ENCODE measurements at regions not wholly inside any gene's neighbourhood (a gene's known extent, or its start where the extent isn't known, plus 50 kb on each side); places are given as distances from the start of the nearest gene placed in this dataset.

DNA sequence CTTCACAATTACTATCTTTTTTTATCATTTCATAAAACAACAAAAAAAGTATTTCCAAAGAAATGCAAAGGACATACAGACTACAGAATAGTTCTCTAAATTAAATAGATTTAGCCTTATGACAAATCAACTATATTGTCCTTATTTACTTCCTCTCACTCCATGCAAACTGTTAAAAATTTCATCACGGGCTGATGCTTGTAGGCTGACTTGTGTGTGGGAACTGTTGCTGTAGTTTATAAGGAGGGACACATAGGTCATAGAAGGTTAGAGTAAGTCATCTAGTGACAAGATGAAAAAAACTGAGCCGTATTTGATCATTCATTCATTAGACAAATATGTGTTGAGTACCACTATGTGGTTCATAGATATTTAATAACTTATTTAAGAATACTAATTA, 232.5 kb upstream of the TBL1XR1 start:
- DNase-seq (ENCODE audit: low read depth in 2 of 2), result no peak

DNA sequence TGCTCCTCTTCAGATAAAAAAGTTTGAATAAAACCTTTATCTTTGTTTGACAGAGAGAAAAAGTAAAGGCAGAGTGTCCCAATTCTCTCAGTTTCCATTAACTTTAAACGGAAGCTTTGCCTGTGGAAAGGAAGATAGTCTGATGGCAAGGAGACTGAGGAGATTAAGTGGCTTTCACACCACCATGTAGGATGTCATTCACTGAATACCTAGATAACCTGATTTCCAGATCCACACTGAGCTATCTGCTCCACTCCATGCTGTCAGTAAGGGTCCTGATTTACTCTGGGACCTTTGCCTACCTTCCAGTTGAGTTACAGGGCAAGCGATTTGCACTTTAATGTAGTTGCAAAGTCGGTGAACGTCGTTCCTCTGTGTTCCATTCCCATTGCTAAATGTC, 233.4 kb upstream of the TBL1XR1 start:
- DNase-seq (ENCODE audit: low read depth in 2 of 2), result no peak

DNA sequence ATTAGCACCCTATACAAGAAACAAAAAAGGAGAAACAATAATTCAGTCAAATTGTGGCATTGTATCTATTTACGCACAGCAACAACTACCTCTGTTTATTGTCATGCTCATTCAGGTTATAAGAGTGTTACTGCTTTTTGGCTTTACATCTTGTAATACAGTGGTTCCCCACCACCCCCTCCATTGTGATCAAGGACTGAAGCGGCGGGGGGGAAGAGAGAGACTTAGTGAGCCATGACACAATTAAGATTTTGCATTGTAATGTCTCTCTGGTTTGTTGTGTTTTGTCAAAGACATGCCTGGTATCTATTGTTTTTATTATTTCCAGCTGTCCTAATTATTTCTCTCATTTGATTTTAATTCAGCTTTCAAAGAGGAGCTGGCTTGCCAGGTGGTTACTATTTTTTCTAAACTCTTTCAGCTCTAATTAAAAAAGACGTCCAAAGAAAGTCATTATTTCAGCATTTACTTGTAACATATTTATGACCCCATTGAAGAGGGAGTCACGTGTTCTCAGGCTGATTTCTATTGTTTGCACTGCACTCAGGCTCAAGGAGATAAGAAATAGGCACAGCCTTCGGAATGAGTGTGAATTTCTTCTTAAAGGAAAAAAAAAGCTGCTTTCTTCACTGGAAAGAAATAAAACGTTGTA, 234.4 kb upstream of the TBL1XR1 start:
- DNase-seq (ENCODE audit: low read depth in 2 of 2), result no peak

DNA sequence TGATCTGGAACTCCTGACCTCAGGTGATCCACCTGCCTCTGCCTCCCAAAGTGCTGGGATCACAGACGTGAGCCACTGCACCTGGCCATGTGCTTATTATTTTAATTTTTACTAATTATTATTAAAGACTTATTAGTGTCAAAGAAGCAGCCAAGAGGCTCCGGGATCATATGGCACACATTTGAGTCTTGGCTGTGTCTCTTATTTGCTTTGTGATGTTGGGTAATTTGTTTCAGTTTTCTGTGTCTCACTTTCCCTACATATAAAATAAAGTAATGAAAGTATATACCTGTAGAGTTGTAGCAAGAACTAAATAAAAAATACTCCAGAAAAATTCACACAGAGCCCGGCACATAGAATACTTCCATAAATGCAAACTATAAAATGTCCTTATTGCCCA, 238.0 kb upstream of the TBL1XR1 start:
- DNase-seq (ENCODE audit: low read depth in 2 of 2), result no peak

DNA sequence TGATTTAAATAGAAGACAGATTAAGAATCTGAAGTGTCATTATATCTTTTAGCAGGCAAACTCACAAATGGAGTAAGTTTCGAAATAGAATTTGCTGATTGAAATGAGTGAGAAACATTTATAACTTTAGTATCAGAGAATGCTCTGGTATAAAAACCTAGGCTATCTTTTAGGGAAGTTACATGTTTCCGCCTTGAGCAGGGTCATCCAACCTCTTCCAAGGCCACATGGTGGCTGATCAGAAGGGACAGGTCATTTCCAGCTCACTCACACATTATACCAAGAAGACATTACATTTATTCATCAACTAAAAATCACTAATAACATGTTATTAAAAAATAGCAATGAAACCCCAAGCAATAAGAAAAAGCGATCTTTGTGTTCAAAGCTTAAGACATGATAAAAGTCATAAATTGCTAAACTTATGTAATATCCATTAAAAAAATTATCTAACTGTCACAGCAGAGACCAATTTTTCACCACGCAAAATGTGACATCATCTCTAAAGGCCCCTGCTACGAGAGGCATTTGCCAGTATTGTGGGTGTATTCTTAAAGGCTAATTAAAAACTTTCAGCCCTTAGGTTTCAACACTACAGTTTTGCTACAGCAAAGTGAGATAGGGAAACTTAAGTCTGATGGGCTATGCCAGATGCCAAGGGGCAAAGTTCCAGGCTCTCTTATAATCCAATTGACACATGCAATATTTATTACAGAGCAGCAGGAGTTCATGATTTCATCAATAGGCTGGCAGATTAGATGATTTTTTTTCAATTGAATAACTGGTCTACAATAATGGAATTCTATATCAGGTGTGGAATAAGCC, 240.4 kb upstream of the TBL1XR1 start:
- no peak for DNase-seq (ENCODE audit: low read depth in 2 of 2)

DNA sequence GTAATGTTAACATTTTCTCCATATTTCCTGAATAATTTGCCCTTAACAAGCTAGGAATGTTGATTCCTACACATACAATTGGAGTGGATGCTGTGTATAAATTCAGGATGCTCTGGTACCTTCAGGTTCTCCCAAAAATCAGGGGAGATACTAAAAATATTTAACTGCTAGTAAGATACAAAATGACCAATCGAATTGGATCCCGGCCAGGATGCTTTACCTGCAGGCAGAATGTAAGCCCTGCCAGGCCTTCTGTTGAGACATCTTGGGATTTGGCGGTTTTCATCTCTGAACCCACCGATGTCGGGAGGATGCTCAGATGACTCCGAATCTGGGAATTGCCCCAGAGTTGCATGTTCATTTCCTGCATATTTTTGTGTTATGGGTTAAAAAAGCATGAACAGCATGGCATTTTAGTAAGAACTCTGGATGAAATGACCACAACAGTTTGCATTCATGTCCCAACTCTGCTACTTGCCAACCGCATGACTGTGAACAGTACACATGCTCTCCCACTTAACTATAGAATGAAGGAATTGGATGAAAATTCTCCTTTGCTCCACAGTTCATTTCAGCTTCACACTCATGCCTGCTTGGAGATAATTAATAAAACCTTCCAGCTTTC, 241.4 kb upstream of the TBL1XR1 start:
- DNase-seq (ENCODE audit: low read depth in 2 of 2), result no peak

DNA sequence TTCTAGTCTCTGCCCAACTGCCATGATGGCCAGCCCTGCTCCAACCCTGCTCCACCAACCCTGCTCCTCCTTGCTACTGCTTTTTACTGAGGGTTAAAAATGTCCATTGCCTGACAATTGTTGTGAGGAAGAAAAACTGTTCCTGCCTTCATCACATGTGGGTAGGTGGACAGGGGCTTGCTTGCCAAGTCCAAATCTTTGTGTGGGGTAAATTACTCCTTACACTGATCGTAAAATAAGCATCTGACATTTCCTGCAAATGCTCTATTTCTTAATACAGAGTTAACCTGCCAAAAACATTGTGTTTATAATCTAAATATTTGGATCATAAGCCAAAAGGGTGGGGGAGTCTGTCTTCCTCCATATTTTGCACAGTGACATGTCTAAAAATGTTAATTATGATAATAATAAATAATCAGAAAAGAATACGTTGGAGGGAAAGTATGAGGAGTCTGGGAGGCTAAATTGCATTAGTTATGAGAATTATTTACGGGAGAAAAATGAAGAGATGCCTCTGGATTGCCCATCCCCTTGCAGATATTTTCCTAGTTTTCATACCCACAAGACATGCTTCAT, 242.5 kb upstream of the TBL1XR1 start:
- no peak for DNase-seq (ENCODE audit: low read depth in 2 of 2)

DNA sequence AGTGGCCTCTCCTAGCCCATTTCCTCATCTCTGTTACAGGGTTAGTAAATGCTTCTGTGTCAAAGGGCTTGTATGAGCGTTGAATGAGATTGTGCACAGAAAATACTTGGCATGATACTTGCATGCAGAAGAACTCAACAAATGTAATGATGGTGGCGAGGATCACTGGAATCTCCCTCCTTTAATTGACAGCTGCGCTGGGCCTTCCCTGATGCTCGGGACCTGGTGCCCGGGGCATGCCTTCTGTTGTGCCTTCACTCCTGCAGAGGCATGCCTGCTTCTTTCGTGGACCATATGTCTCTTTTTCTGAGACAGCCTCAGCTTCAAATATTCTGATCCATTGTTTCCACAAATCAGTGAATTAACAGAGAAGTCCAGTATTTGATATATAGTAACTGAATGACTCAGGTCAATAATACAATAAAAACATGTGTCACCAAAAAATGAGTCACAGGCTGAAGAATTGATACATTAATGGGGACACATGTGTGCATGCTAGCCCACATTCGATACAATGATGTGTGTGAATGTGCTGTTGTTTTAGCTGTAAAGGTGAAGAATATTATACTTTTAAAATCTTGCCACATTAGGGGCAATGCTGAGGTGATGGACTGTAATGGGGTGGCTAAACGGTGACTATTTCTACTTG, 243.3 kb upstream of the TBL1XR1 start:
- no peak for DNase-seq (ENCODE audit: low read depth in 2 of 2)

DNA sequence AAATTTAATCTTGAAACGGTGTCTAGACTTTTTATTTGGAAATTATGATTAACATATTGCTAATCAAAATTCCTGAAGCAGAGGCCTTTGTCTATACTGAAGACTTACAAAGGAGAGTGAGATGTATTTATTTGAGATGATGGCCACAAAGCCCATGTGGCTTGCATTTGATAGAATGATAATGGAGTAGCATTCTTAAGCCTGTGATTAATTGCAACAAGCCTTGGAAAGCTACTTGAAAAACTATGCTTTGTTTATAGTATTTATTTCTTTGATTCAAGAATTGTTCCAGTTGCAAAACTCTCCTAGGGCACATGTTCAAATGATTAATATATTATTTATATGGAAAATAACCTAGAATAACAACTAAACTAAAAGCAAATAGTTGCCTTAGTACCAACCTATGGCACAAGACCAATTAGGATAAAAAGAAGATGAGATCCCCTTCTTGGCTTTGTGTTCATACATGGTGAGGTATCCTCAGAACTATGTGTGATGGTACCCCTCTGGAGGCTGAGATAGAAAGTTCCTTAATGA, 244.1 kb upstream of the TBL1XR1 start:
- DNase-seq (ENCODE audit: low read depth in 2 of 2), result no peak

DNA sequence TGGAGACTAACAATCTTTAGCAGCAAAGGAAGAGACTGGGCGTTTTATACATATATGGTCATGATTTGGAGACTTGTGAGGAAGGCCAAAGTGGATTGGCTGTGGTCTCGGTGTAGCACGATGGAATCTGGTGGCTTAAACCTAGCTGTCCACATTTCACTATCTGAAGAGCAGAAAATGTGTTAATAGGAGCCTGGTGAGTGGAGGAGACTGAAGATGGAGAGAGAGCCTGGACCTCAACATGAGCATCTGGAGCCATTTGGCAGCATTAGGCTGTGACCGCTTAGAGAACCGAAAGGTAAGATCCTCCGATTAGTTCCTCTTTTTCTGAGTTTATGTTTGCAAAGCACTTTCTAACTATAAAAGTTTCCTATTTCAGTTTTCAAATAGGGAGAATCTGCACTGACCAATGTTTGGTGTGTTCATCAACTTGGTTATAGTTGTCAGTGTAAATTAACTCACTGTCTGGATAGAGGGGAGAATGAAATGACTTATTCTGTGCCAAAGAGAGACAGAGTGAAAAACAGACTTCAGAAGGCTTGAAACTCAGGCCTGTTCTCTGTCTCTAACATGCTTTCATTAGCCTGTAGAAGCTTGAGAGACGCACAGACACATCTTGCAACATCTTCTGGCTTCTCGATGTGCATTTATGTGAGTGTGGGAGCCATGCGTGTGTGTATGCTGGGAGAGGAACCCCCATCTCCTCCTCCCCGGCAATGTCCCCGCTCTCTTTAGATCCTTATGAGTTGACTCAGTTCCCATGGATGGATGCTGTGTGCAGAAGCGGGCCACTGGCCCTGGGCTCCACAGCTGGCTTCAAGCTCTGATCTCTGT, 244.7 kb upstream of the TBL1XR1 start:
- DNase-seq (ENCODE audit: low read depth in 2 of 2), result no peak

DNA sequence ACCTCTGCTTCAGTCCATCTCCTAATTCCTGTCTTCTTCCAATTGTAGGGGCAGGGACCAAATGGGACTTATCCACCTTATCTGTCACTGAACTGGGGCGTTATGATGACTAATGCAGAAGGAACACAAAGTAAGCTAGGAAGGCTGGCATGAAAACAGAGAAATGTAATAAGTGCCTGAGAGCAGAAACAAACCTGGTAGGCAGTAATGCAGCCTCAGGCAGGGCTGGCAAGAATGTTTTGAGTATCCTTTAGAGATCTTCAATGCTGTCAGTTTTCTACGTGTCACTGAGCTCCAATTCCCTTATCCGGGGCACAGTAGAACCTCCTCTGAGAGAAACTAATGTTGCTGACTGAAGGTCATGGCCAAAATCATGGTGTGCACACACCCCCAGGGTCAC, 246.2 kb upstream of the TBL1XR1 start:
- DNase-seq (ENCODE audit: low read depth in 2 of 2), result no peak

DNA sequence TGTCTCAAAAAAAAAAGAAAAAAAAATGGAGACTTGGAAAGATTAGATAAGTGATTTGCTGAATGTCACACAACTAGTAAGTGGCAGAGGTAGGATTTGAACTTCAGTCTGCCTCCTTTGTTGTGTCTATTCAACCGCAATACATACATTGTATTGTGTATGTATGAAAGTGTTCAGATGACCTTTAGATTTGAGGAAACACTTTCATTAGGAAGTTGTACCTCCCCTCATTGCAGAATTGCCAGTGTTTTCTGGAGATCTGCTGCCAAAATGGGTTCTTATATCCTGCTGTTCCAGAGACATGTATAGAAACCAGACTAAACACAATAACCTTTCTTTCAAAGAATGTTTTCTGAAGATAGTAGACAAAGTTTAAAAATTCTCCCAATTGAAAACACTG, 247.4 kb upstream of the TBL1XR1 start:
- no peak for DNase-seq (ENCODE audit: low read depth in 2 of 2)

DNA sequence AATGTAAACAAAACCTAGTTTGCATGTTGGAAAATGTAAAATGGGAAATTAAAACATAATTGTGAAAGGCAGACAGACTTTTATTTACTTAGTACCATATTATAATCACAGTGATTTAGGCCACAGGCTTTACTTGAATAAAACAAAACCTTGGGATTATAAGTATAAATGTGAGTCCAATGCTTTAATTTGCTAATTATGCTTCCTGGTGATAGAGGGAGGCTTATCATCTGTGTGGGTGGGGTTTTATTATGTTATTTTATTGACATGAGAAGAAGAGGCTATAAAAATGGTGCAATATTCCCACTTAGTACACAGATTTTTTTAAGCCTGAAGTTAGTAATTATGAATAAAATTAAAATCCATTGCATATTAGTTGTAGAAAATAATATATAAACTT, 248.3 kb upstream of the TBL1XR1 start:
- DNase-seq (ENCODE audit: low read depth in 2 of 2), result no peak

DNA sequence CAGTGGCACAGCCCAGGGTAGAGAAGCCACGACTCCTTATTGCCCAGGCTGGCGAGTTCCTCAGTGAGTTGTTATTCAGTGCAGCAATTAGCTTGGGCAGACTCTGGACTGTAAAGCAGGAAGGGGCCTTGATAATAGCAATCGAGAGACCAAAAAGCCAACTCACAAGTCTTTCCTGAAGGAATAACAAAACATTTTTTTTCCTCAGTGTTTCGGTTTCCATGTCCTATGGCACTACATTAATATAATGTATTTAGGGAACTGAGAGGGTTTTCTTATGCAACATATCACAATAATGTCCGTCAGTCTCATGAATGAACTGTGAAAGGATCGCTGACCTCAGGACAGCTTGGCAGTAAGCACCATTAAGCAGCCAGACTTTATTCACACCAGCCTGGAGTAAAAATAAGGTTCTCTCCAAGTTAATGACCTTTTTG, 248.9 kb upstream of the TBL1XR1 start:
- no peak for DNase-seq (ENCODE audit: low read depth in 2 of 2)

DNA sequence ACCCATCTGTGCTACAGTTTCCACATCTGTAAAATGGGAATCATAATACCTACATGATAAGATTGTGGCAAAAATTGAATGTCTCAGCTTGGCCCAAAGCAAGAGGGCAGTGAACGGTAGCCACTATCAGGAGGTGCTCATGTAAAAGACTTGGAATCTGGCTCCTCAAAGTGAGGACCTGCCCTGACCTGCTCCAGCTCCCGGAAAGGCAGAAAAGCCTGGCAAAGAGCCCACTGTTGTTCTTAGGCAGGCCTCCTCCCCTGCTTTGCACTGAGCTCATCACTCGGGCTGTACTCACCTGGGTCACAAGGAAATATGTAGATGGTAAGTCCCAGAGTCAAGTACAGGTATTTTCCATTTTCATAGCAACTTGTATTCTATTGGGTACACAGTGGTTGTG, 250.7 kb upstream of the TBL1XR1 start:
- no peak for DNase-seq (ENCODE audit: low read depth in 2 of 2)

DNA sequence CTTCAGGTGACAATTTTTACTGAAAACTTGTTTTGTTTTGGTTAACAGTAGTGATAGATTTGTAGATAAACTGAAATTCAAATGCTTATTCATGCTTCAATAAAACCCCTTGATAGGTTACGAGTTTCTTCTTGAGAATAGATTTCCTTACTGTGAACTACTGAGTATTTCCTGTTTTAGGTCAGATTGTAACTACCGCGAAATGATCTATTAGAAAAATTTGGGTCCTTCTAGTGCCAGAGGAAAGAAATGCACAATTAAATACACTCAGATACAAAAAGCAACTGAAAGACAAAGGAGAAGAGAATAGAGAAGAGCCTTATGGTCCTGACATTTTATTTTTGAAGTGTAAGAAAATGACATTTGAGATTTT, 251.7 kb upstream of the TBL1XR1 start:
- no peak for DNase-seq (ENCODE audit: low read depth in 2 of 2)

DNA sequence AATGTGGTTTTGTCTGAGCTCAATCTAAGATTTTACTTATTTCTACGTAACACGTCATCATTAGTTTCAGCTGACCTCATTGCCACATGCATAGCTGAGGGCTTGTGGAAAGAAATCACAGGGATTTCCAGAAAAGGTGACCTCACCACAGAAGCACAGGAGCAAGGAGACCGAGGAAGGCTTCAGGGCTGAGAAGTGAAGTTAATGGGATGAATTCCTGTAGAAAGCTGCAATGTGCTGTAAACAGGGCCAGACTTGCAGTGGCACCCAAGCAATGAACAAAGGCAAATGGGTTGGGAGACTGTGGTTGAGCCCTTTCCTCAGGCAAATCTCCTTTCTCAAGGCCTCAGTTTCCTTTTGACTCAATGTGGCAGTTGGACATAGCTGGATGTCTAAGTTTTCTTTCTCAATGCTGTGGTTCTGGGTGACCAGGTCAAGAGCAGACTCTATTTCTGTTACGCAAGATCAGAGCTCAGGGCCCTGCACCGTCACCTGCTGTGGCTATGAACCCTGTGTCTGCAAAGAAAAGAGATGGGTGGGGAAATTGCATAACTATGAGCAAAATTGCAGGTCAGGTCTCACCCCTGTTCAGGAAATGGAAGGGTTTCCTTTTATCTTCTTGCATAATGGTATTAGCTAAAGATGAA, 252.2 kb upstream of the TBL1XR1 start:
- DNase-seq (ENCODE audit: low read depth in 2 of 2), result no peak

DNA sequence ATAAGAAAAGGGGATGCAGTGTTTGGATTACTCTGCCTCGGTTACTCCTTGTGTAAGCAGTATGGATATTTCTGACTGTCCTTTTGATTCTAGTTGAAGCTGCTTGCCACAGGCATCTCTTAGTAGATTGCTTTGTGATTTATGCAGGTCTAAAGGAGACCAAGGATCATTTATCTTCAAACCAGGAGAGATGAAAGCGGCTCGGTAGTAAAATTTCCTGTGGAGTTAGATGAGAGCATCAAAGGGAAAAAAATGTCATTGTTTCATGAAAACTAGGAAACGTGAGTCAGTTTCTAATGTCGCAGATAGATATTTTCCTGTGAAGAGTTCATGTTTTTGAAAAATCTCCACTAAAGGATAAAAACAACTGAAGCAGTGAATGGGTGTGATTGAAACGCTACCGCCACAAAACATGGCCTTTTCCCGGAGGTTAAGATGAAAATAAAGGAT, 254.0 kb upstream of the TBL1XR1 start:
- no peak for DNase-seq (ENCODE audit: low read depth in 2 of 2)

DNA sequence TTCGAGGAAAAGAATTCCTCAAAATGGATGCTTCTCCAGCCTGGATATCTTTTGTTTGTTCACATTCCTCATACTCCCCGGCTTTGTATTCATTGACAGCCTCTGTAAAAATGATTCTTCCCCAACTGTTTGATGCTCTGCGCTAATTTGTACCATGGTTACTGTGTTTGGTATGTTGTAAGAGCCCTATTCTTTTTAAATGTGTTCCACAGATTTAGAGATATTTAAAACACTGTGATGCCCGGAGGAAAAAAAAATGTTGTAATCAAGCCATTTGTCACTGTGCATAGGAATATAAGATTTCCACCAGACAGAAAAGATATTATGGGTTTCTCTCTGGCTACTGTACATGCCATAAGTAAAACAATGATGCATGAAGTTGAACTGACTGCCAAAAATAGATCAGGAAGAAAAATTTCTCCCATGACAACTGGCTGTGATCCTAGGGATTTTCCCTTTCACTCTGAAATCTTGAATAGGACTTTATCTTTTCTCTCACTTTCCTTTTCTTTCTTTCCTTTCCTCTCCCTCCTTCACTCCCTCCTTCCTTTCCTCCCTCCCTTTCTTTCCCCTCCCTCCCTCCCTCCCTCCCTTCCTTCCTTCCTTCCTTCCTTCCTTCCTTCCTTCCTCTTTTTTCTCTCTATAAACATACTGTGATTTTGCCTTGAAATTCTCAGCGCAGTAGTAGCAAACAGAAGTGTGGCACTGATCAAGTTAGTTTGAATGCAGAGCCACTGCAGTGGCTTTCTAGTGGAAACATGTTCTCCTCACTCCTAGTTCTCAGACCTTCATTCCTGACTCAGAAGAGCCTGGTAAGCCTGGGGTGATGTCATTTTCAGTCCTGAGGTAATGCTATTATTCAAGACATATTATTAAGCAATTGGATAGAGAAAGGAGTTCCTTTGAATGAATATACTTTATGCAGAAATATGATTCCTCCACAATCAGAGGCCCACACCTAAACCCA, 254.9 kb upstream of the TBL1XR1 start:
- no peak for DNase-seq (ENCODE audit: low read depth in 2 of 2)
